ENCODE measurements at regions not wholly inside any gene's neighbourhood (a gene's known extent, or its start where the extent isn't known, plus 50 kb on each side); places are given as distances from the start of the nearest gene placed in this dataset.

GRCh38 chr2:39511605-39512433, 74.7 kb upstream of the MAP4K3 start (continued):
- TF ChIP-seq, protein P1, sequence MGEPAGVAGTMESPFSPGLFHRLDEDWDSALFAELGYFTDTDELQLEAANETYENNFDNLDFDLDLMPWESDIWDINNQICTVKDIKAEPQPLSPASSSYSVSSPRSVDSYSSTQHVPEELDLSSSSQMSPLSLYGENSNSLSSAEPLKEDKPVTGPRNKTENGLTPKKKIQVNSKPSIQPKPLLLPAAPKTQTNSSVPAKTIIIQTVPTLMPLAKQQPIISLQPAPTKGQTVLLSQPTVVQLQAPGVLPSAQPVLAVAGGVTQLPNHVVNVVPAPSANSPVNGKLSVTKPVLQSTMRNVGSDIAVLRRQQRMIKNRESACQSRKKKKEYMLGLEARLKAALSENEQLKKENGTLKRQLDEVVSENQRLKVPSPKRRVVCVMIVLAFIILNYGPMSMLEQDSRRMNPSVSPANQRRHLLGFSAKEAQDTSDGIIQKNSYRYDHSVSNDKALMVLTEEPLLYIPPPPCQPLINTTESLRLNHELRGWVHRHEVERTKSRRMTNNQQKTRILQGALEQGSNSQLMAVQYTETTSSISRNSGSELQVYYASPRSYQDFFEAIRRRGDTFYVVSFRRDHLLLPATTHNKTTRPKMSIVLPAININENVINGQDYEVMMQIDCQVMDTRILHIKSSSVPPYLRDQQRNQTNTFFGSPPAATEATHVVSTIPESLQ (CRISPR knock-in tag; conservative IDR thresholded peaks at IDR 0.05), result no peak
- TF ChIP-seq, protein P2, sequence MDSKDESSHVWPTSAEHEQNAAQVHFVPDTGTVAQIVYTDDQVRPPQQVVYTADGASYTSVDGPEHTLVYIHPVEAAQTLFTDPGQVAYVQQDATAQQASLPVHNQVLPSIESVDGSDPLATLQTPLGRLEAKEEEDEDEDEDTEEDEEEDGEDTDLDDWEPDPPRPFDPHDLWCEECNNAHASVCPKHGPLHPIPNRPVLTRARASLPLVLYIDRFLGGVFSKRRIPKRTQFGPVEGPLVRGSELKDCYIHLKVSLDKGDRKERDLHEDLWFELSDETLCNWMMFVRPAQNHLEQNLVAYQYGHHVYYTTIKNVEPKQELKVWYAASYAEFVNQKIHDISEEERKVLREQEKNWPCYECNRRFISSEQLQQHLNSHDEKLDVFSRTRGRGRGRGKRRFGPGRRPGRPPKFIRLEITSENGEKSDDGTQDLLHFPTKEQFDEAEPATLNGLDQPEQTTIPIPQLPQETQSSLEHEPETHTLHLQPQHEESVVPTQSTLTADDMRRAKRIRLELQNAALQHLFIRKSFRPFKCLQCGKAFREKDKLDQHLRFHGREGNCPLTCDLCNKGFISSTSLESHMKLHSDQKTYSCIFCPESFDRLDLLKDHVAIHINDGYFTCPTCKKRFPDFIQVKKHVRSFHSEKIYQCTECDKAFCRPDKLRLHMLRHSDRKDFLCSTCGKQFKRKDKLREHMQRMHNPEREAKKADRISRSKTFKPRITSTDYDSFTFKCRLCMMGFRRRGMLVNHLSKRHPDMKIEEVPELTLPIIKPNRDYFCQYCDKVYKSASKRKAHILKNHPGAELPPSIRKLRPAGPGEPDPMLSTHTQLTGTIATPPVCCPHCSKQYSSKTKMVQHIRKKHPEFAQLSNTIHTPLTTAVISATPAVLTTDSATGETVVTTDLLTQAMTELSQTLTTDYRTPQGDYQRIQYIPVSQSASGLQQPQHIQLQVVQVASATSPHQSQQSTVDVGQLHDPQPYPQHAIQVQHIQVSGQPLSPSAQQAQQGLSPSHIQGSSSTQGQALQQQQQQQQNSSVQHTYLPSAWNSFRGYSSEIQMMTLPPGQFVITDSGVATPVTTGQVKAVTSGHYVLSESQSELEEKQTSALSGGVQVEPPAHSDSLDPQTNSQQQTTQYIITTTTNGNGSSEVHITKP (CRISPR knock-in tag; IDR thresholded peaks at IDR 0.05; ENCODE audit: low read depth), result no peak
- TF ChIP-seq ZSCAN31 (CRISPR knock-in tag; IDR thresholded peaks at IDR 0.05; ENCODE audit: low read depth) (no peak), GMEB1 (CRISPR knock-in tag; IDR thresholded peaks at IDR 0.05; ENCODE audit: borderline replicate concordance) (no peak), PAXIP1 (CRISPR knock-in tag; conservative IDR thresholded peaks at IDR 0.05) (peak; percentile 62), RCOR2 (CRISPR knock-in tag; IDR thresholded peaks at IDR 0.05) (peak; percentile 28; the same call in 1 of the 2 replicates), ZSCAN9 (CRISPR knock-in tag; IDR thresholded peaks at IDR 0.05; ENCODE audit: borderline replicate concordance) (no peak), GATAD1 (CRISPR knock-in tag; IDR thresholded peaks at IDR 0.05) (no peak), ZFX (CRISPR knock-in tag; IDR thresholded peaks at IDR 0.05; ENCODE audit: low read depth) (peak; percentile 27; the same call in 1 of the 2 replicates), HOMEZ (CRISPR knock-in tag; IDR thresholded peaks at IDR 0.05; ENCODE audit: low read depth) (peak; percentile 68; the same call in 1 of the 2 replicates), ZSCAN20 (CRISPR knock-in tag; IDR thresholded peaks at IDR 0.05; ENCODE audit: borderline replicate concordance) (no peak), LCORL (IDR thresholded peaks at IDR 0.05) (no peak), LCORL (CRISPR knock-in tag; IDR thresholded peaks at IDR 0.05) (peak; percentile 53; the same call in 1 of the 2 replicates), CBFB (CRISPR knock-in tag; IDR thresholded peaks at IDR 0.05) (no peak), ZNF17 (CRISPR knock-in tag; IDR thresholded peaks at IDR 0.05) (no peak), MED1 (CRISPR knock-in tag; IDR thresholded peaks at IDR 0.05) (peak; percentile 89)
